GM23338 (cell line): ENCODE measurements at regions not wholly inside any gene's neighbourhood (a gene's known extent, or its start where the extent isn't known, plus 50 kb on each side); places are given as distances from the start of the nearest gene placed in this dataset.
"Not testable (repeated sequence)": the region's sequence is repeated elsewhere in the genome, so short reads cannot be mapped to it uniquely, and the experiment has no call there.

Experiments used
- ATAC-seq: fragments of 200-7000 bp; cut with Tn5 transposase; 3 replicates; pipeline ENCODE4 v1.9.1; 2020
- DNase-seq: peaks from one replicate; pipeline ENCODE4 v3.0.0-alpha.2; 2015; ENCODE audit warnings: low spot score
- H2AFZ ChIP-seq: fragments of 200-600 bp; sonication (generic); 2 replicates; pipeline ENCODE4 v1.8.0; 2016; ENCODE audit warnings: antibody characterized with exemption, mild to moderate bottlenecking, moderate library complexity
- H3F3A ChIP-seq: fragments of 200-600 bp; sonication (generic); replicated peaks from 2 replicates; pipeline ENCODE4 v1.8.0; 2017; ENCODE audit warnings: antibody characterized with exemption, mixed run types, low read depth
- H3K27ac ChIP-seq: fragments of 200-600 bp; sonication (generic); 2 replicates; pipeline ENCODE4 v1.6.1; 2016; ENCODE audit warnings: low read depth
- H3K27me3 ChIP-seq: fragments of 200-600 bp; sonication (generic); 2 replicates; pipeline ENCODE4 v1.8.0; 2016; ENCODE audit warnings: mild to moderate bottlenecking, mixed run types, moderate library complexity; ENCODE audit not compliant: insufficient read depth
- H3K36me3 ChIP-seq: fragments of 200-600 bp; sonication (generic); 2 replicates; pipeline ENCODE4 v1.8.0; 2016; ENCODE audit warnings: mild to moderate bottlenecking; ENCODE audit not compliant: insufficient read depth
- H3K4me1 ChIP-seq: fragments of 200-600 bp; sonication (generic); 2 replicates; pipeline ENCODE4 v1.8.0; 2016; ENCODE audit warnings: mild to moderate bottlenecking, moderate library complexity; ENCODE audit not compliant: insufficient read depth
- H3K4me2 ChIP-seq: fragments of 200-600 bp; sonication (generic); 2 replicates; pipeline ENCODE4 v1.7.1; 2017; ENCODE audit warnings: mixed run types
- H3K4me3 ChIP-seq: fragments of 200-600 bp; sonication (generic); 2 replicates; pipeline ENCODE4 v1.6.1; 2016; ENCODE audit warnings: mixed run types
- H3K79me2 ChIP-seq: fragments of 200-600 bp; sonication (generic); replicated peaks from 2 replicates; pipeline ENCODE4 v1.8.0; 2017; ENCODE audit warnings: mild to moderate bottlenecking; ENCODE audit not compliant: insufficient read depth
- H3K9me2 ChIP-seq: fragments of 200-600 bp; sonication (generic); 2 replicates; pipeline ENCODE4 v1.8.0; 2017; ENCODE audit not compliant: insufficient read depth
- H4K20me1 ChIP-seq: fragments of 200-600 bp; sonication (generic); replicated peaks from 2 replicates; pipeline ENCODE4 v1.8.0; 2017; ENCODE audit warnings: mild to moderate bottlenecking; ENCODE audit not compliant: insufficient read depth
- H3K27ac Mint-ChIP-seq: 2 replicates; pipeline ENCODE4 v1.8.0; 2020; ENCODE audit warnings: inconsistent platforms, mild to moderate bottlenecking, moderate library complexity, mixed read lengths
- H3K27me3 Mint-ChIP-seq: 3 replicates; pipeline ENCODE4 v1.8.0; 2022; ENCODE audit warnings: low read depth, mild to moderate bottlenecking, moderate library complexity, mixed read lengths, inconsistent platforms; ENCODE audit not compliant: insufficient read depth, poor library complexity
- H3K36me3 Mint-ChIP-seq: 3 replicates; pipeline ENCODE4 v1.8.0; 2021; ENCODE audit warnings: low read depth, mild to moderate bottlenecking, inconsistent platforms, moderate library complexity, mixed read lengths
- H3K4me1 Mint-ChIP-seq: 3 replicates; pipeline ENCODE4 v1.8.0; 2020; ENCODE audit warnings: mild to moderate bottlenecking, inconsistent platforms, mixed read lengths
- H3K4me3 Mint-ChIP-seq: 3 replicates; pipeline ENCODE4 v1.8.0; 2021; ENCODE audit warnings: moderate library complexity, mild to moderate bottlenecking, inconsistent platforms, mixed read lengths
- H3K9me3 Mint-ChIP-seq: 3 replicates; pipeline ENCODE4 v1.8.0; 2020; ENCODE audit warnings: moderate library complexity, mild to moderate bottlenecking, inconsistent platforms, mixed read lengths

DNA sequence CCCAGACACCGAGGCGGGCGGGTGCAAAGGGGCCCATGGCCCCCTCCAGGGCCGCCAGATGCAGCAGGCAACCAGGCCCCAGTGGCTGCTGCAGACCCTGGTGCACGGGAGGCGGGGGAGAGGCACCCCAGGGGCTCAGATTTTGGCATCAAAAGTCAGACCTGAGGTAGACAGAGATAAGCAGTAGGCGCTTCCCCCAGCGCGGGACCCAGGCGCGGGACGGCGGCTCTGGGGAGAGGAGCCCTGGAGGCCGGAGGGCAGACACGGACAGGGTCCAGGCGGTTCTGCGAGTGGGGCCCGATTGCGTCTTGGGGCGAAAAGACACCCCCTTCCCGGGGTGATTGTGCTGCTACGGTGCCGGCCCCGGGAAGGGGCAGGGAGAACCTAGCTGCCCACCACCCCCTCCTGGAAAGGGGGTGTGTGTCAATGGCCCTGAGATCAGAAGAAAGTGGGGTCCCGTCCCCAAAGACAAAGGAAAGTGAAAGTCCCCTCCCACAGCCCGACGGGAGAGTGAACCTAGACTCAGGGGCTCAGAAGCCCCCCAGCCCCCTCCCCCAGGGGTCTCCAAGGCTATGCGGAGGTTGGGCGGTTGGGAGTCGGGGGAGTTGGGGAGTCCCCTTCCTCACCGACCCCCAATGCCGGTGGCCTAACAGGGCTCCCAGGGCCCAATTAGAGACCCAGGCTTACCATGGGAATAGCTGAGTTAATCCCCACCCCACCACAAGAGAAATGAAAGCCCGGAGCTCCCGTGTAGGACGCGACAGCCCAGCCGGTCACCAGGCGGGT, 178.5 kb downstream of the SPATA31A1 start:
- not testable (repeated sequence) for H3F3A ChIP-seq, H3K4me1 ChIP-seq, H3K9me3 Mint-ChIP-seq, H3K9me2 ChIP-seq, H3K27ac Mint-ChIP-seq, H3K27me3 ChIP-seq, H3K27me3 Mint-ChIP-seq, H3K36me3 Mint-ChIP-seq, H2AFZ ChIP-seq, H3K79me2 ChIP-seq, H3K36me3 ChIP-seq, H3K4me2 ChIP-seq, H3K4me3 Mint-ChIP-seq, H3K4me1 Mint-ChIP-seq, H3K4me3 ChIP-seq, H4K20me1 ChIP-seq, H3K27ac ChIP-seq
- ATAC-seq (peak; percentile 59), DNase-seq (peak; percentile 0)

DNA sequence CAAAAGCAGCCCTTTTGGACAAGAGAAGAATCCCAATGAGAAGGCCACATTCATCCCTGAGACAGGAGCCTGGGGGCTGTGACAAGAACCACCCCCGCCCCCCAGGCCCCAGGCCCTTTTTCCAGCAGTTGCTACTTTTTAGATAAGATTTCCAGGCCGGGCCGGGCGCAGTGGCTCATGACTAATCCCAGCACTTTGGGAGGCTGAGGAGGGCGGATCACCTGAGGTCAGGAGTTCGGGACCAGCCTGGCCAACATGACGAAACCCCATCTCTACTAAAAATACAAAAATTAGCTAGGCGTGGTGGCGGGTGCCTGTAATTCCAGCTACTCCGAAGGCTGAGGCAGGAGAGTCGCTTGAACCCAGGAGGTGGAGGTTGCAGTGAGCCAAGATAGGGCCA, 179.4 kb downstream of the SPATA31A1 start:
- H3K79me2 ChIP-seq, H3K9me3 Mint-ChIP-seq, H3F3A ChIP-seq, H3K4me3 Mint-ChIP-seq, H3K36me3 ChIP-seq, H4K20me1 ChIP-seq, H3K4me1 ChIP-seq, H3K9me2 ChIP-seq, H3K27ac Mint-ChIP-seq, H3K4me2 ChIP-seq, DNase-seq, H3K27ac ChIP-seq, ATAC-seq, H3K4me3 ChIP-seq, H2AFZ ChIP-seq, H3K36me3 Mint-ChIP-seq, H3K27me3 ChIP-seq, H3K4me1 Mint-ChIP-seq, H3K27me3 Mint-ChIP-seq: not testable (repeated sequence)

DNA sequence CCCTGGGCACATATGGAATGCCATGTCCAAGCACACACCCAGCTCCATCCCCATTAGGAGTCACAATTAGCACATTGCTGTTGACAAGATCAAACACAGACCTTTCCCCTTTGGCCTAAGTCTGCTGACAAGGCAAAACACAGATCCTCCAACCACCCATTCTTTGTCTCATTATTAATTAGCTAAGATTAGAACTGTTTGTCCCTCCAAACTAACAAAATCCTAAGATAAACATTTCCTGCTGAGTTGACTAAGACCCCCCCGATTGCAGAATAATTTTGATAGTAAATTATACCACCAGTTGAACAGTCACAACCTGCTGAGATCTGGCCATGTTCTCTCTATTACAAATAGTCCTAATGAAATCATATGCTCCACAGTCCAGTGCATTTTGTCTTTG, 186.7 kb downstream of the SPATA31A1 start:
- H3K36me3 Mint-ChIP-seq: peaks cover 18% of the 10 kb centered on the region
- not testable (repeated sequence) for H3K4me1 Mint-ChIP-seq, H4K20me1 ChIP-seq, H3K4me3 ChIP-seq, H3K4me2 ChIP-seq, H3K79me2 ChIP-seq, DNase-seq, H3K4me3 Mint-ChIP-seq, ATAC-seq, H3K27me3 Mint-ChIP-seq, H3F3A ChIP-seq, H3K36me3 ChIP-seq, H3K27me3 ChIP-seq, H2AFZ ChIP-seq, H3K27ac Mint-ChIP-seq, H3K4me1 ChIP-seq, H3K27ac ChIP-seq, H3K9me2 ChIP-seq
- H3K9me3 Mint-ChIP-seq: peaks cover 16% of the 10 kb centered on the region

DNA sequence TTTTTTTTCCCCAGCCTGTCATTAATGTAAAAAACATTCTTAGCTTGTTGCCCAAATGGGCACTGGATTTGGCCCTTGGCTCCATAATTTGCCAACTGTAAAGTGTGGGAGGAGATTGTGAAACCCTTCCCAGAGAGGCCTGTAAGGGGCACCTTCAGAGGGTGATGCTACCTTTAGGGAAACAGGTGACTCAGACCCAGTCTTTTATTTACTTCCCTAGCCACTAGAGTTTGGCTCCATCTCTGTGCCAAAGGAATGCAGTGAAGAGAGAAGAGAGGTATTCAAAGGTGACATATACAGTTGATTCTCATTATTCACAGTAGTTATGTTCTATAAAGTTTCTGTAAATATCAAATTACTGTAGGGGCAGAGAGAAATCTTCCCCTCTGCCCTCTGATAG, 189.6 kb downstream of the SPATA31A1 start:
- Mint-ChIP-seq H3K9me3 (peaks cover 16% of the 10 kb centered on the region), H3K36me3 (peaks cover 23% of the 10 kb centered on the region)
- H3K4me2 ChIP-seq, H3K27me3 Mint-ChIP-seq, H3K9me2 ChIP-seq, H3K27me3 ChIP-seq, H3K4me3 ChIP-seq, H3K27ac ChIP-seq, H3K4me3 Mint-ChIP-seq, H3K4me1 Mint-ChIP-seq, H3K79me2 ChIP-seq, H4K20me1 ChIP-seq, DNase-seq, H3K27ac Mint-ChIP-seq, H3K4me1 ChIP-seq, H3F3A ChIP-seq, H2AFZ ChIP-seq, H3K36me3 ChIP-seq, ATAC-seq: not testable (repeated sequence)

DNA sequence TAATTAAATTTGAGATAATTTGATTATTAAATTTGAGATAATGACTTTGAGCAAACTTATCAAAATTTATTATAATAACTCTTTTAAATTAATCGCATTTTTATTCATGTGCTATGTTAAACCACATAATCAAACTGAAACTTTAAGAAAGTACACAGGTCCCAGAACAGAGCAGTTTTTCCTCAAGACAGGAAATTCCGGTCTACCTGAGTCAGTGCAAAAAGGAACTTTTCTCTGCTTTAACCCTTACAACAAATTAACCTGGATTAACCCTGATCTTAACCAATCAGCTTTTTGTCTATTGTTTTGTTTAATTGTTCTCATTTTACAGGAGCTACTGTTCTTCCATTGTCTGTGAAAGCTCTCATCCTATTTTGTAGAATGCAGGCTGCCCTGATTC, 195.1 kb downstream of the SPATA31A1 start:
- not testable (repeated sequence) for H3K27me3 Mint-ChIP-seq, H3K79me2 ChIP-seq, H3K27me3 ChIP-seq, ATAC-seq, H3K9me2 ChIP-seq, DNase-seq, H3K9me3 Mint-ChIP-seq, H3K36me3 Mint-ChIP-seq, H3K36me3 ChIP-seq, H3K27ac Mint-ChIP-seq, H3F3A ChIP-seq, H2AFZ ChIP-seq, H3K4me1 ChIP-seq, H3K4me1 Mint-ChIP-seq, H4K20me1 ChIP-seq
- H3K27ac ChIP-seq: peak overlapping the region; percentile 74
- peak overlapping the region; percentile 34; the same call in 1 of the 2 replicates for H3K4me3 ChIP-seq
- H3K4me3 Mint-ChIP-seq: peak overlapping the region; percentile 19; the same call in 1 of the 3 replicates
- H3K4me2 ChIP-seq: peak overlapping the region; percentile 73

DNA sequence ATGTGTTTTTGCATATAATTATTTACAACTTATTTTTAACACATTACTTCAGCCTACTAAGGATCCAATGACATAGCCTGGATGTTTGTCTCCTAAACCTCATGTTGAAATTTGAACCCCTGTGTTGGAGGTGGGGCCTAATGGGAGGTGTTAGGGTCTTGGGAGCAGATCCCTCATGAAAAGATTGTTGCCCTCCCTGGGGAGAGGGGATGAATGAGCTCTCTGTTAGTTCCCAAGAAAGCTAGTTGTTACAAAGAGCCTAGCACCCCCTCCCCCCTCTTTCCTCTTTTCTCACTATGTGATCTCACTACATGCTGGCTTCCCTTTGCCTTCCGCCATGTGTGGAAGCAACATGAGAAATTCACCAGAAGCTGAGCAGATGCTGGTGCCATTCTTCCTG, 196.1 kb downstream of the SPATA31A1 start:
- H3K27me3 ChIP-seq, H3K79me2 ChIP-seq, H3K36me3 Mint-ChIP-seq, H2AFZ ChIP-seq, H3K9me3 Mint-ChIP-seq, H4K20me1 ChIP-seq, H3K36me3 ChIP-seq, H3K4me1 ChIP-seq, H3K4me1 Mint-ChIP-seq, H3F3A ChIP-seq, H3K9me2 ChIP-seq, H3K27me3 Mint-ChIP-seq: not testable (repeated sequence)
- H3K27ac ChIP-seq: peak overlapping the region; percentile 98
- ATAC-seq (peak; percentile 99), DNase-seq (peak; percentile 86)
- H3K27ac Mint-ChIP-seq: peak overlapping the region; percentile 96; the same call in 1 of the 2 replicates
- H3K4me2 ChIP-seq: peak overlapping the region; percentile 61; the same call in 1 of the 2 replicates
- H3K4me3 ChIP-seq: peak overlapping the region; percentile 43; the same call in 1 of the 2 replicates
- peak overlapping the region; percentile 69; the same call in 2 of the 3 replicates for H3K4me3 Mint-ChIP-seq
